ENCODE measurements at regions not wholly inside any gene's neighbourhood (a gene's known extent, or its start where the extent isn't known, plus 50 kb on each side); places are given as distances from the start of the nearest gene placed in this dataset.

GRCh38 chr20:24796236-24796635 lies 152.8 kb upstream of the CST7 start:
- DNase-seq (no peak), ATAC-seq (ENCODE audit: low read depth) (no peak)
- no peaks in the 10 kb centered on the region for H3K4me1 ChIP-seq (ENCODE audit: control insufficient read depth, insufficient read depth, low read length)
- ChIA-PET POLR2A (ENCODE audit: unreplicated experiment) (no interaction called here), CTCF (no interaction called here)
- no peak overlapping the region for H3K27ac ChIP-seq (ENCODE audit: insufficient read depth, low read length)
- H2AK9ac ChIP-seq (replicated peaks; ENCODE audit: low read depth, low read length, poor library complexity), result no peak overlapping the region
- no peaks in the 10 kb centered on the region for H3K9me1 ChIP-seq (ENCODE audit: insufficient read depth, low read length)
- no peak overlapping the region for H2BK120ac ChIP-seq (ENCODE audit: low read depth, low read length)
- H3K79me1 ChIP-seq (ENCODE audit: low read depth in 1 of 2, low read length in 2 of 2), result no peaks in the 10 kb centered on the region
- no peak overlapping the region for H3K14ac ChIP-seq (replicated peaks; ENCODE audit: low read depth, low read length)
- intact Hi-C loops (cut with micrococcal nuclease), result no loop called here
- in situ Hi-C loops (cut with MboI; ENCODE audit: low sequenced_read_pairs), result loop anchor here (10.0 kb wide), 1 partner anchor 641 kb away; no protein-coding TSS in a partner anchor
- TF ChIP-seq, protein P1, sequence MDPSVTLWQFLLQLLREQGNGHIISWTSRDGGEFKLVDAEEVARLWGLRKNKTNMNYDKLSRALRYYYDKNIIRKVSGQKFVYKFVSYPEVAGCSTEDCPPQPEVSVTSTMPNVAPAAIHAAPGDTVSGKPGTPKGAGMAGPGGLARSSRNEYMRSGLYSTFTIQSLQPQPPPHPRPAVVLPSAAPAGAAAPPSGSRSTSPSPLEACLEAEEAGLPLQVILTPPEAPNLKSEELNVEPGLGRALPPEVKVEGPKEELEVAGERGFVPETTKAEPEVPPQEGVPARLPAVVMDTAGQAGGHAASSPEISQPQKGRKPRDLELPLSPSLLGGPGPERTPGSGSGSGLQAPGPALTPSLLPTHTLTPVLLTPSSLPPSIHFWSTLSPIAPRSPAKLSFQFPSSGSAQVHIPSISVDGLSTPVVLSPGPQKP (IDR thresholded peaks at IDR 0.05; ENCODE audit: borderline replicate concordance, low read depth, low read length), result no peak
- no peak for TF ChIP-seq CHD1 (IDR thresholded peaks at IDR 0.05; ENCODE audit: low read depth, low read length)
- TF ChIP-seq RAD21 (IDR thresholded peaks at IDR 0.05; ENCODE audit: low read length), result no peak
- TF ChIP-seq NFE2L2 (IDR thresholded peaks at IDR 0.05; ENCODE audit: low read depth, low read length), result no peak
- no peak for TF ChIP-seq MAZ (IDR thresholded peaks at IDR 0.05; ENCODE audit: borderline replicate concordance, low read depth, low read length)
- no peak for TF ChIP-seq USF2 (IDR thresholded peaks at IDR 0.05; ENCODE audit: low read depth, low read length)
- TF ChIP-seq FOS (IDR thresholded peaks at IDR 0.05; ENCODE audit: low read depth, low read length), result no peak
- TF ChIP-seq CEBPB (IDR thresholded peaks at IDR 0.05; ENCODE audit: low read depth, low read length), result no peak
- TF ChIP-seq MXI1 (IDR thresholded peaks at IDR 0.05; ENCODE audit: borderline replicate concordance, low read depth, low read length), result no peak
- TF ChIP-seq SMC3 (IDR thresholded peaks at IDR 0.05; ENCODE audit: low read depth, low read length), result no peak
- H2AFZ ChIP-seq (replicated peaks; ENCODE audit: low read length, poor library complexity), result no peak overlapping the region
- dilution Hi-C loops (cut with HindIII; ENCODE audit: low sequenced_read_pairs, unreplicated experiment), result no loop called here
- WGBS, 2 experiments (ENCODE audit: extremely low coverage in 2 of 2, insufficient read length in 1 of 2), result 80% methylated on average over 1 of the region's 9 CpGs; no CpG with 5 or more reads in 1 of the 2 experiments
- no peak overlapping the region for H2BK15ac ChIP-seq (ENCODE audit: low read depth, low read length)
- no peak overlapping the region for H3K4ac ChIP-seq (ENCODE audit: low read depth, low read length)
- H2AK5ac ChIP-seq (ENCODE audit: low read depth, low read length), result no peak overlapping the region
- no peak overlapping the region for H4K5ac ChIP-seq (ENCODE audit: low read depth, low read length)
- H3K23ac ChIP-seq (ENCODE audit: low read depth, low read length), result no peak overlapping the region
- H2BK20ac ChIP-seq (ENCODE audit: low read depth, low read length), result no peak overlapping the region
- no peak overlapping the region for H3K4me2 ChIP-seq (ENCODE audit: low read depth, low read length)
- no peak overlapping the region for H4K91ac ChIP-seq (ENCODE audit: insufficient read depth, low read depth, low read length)
- no peaks in the 10 kb centered on the region for H3K36me3 ChIP-seq (ENCODE audit: control insufficient read depth, insufficient read depth, low read length)
- H4K8ac ChIP-seq (ENCODE audit: low read depth in 2 of 2, low read length in 2 of 2), result no peak overlapping the region
- H3K56ac ChIP-seq (ENCODE audit: extremely low read depth, insufficient read depth, low read length), result no peak overlapping the region
- no peak overlapping the region for H3K18ac ChIP-seq (ENCODE audit: low read depth, low read length)
- H3K9ac ChIP-seq (ENCODE audit: low read depth, low read length), result no peak overlapping the region
- H3K4me3 ChIP-seq (ENCODE audit: insufficient read depth, low read depth, low read length), result no peak overlapping the region
- no TSS peak for BruUV-seq (replicated peaks)
- peaks cover 9% of the 10 kb centered on the region for H3K27me3 ChIP-seq (ENCODE audit: control insufficient read depth, insufficient read depth, low read length)
- H3K9me3 ChIP-seq (ENCODE audit: control insufficient read depth, insufficient read depth, low read length), result no peaks in the 10 kb centered on the region
- no peak overlapping the region for H2BK5ac ChIP-seq (ENCODE audit: low read depth, low read length, poor library complexity, severe bottlenecking)
- no peaks in the 10 kb centered on the region for H4K20me1 ChIP-seq (ENCODE audit: insufficient read depth, low read length)
